CD4-positive, alpha-beta T cell (primary cell): ENCODE measurements at regions not wholly inside any gene's neighbourhood (a gene's known extent, or its start where the extent isn't known, plus 50 kb on each side); places are given as distances from the start of the nearest gene placed in this dataset.

Source experiments
- ATAC-seq: fragments of 200-7000 bp; cut with Tn5 transposase; one replicate; pipeline ENCODE4 v1.10.0; 2022; ENCODE audit warnings: mild to moderate bottlenecking; ENCODE audit not compliant: poor library complexity
- CTCF ChIA-PET: fragments of 350-600 bp; sonication (Branson Sonifier 250); formaldehyde crosslinking; loops from one replicate; lab custom pipeline; 2021; ENCODE audit warnings: antibody characterized with exemption, inconsistent platforms; lab: Charles Lee
- POLR2A ChIA-PET: fragments of 350-600 bp; sonication (Branson Sonifier 250); formaldehyde crosslinking; loops from one replicate; lab custom pipeline; 2021; ENCODE audit warnings: antibody characterized with exemption, inconsistent platforms; lab: Charles Lee
- DNase-seq, 14 experiments: peaks; one replicate each; pipeline ENCODE4 v3.0.0-alpha.2; 2013 to 2020; ENCODE audit warnings: mixed read lengths in 2 of 14
- H3K27ac ChIP-seq, 2 donors: one replicate each; pipeline versions ENCODE4 v1.5.1 to v1.7.0; 2013; ENCODE audit warnings: low read length in 2 of 2, low read depth in 1 of 2, mild to moderate bottlenecking in 1 of 2
- H3K27me3 ChIP-seq, 2 experiments: 1 replicate in 1 of 2; 2 replicates in 1 of 2; pipeline versions ENCODE4 v1.6.1 to v1.7.0; 2013; ENCODE audit warnings: low read length in 2 of 2, control low read depth in 1 of 2, mild to moderate bottlenecking in 1 of 2, moderate library complexity in 1 of 2; ENCODE audit not compliant: insufficient read depth in 2 of 2, control insufficient read depth in 1 of 2
- H3K36me3 ChIP-seq: one replicate; pipeline ENCODE4 v1.6.1; 2013; ENCODE audit warnings: low read length, control low read depth; ENCODE audit not compliant: insufficient read depth
- H3K4me1 ChIP-seq: one replicate; pipeline ENCODE4 v1.6.1; 2013; ENCODE audit warnings: low read length, control low read depth; ENCODE audit not compliant: insufficient read depth
- H3K4me3 ChIP-seq: one replicate; pipeline ENCODE4 v1.5.1; 2013; ENCODE audit warnings: mild to moderate bottlenecking, low read length, moderate library complexity
- H3K9me3 ChIP-seq, 2 experiments: 1 replicate in 1 of 2; 2 replicates in 1 of 2; pipeline versions ENCODE4 v1.6.1 to v1.7.0; 2013; ENCODE audit warnings: low read length in 2 of 2, mild to moderate bottlenecking in 2 of 2, control low read depth in 1 of 2, moderate library complexity in 1 of 2; ENCODE audit not compliant: control insufficient read depth in 1 of 2, insufficient read depth in 1 of 2
- H3K27ac Mint-ChIP-seq: one replicate; pipeline ENCODE4 v1.8.0; 2020; ENCODE audit warnings: mixed read lengths
- H3K27me3 Mint-ChIP-seq: one replicate; pipeline ENCODE4 v1.8.0; 2021; ENCODE audit warnings: mixed read lengths
- H3K36me3 Mint-ChIP-seq: one replicate; pipeline ENCODE4 v1.8.0; 2021; ENCODE audit warnings: low read depth, mixed read lengths
- H3K4me1 Mint-ChIP-seq: one replicate; pipeline ENCODE4 v1.8.0; 2021; ENCODE audit warnings: low read depth, mixed read lengths
- H3K4me3 Mint-ChIP-seq: one replicate; pipeline ENCODE4 v1.8.0; 2020; ENCODE audit warnings: mild to moderate bottlenecking, mixed read lengths
- H3K9me3 Mint-ChIP-seq: one replicate; pipeline ENCODE4 v1.8.0; 2020; ENCODE audit warnings: mixed read lengths
- CTCF ChIP-seq: fragments of 200-600 bp; IDR thresholded peaks from one replicate; pipeline ENCODE4 v1.8.0; 2022; ENCODE audit warnings: antibody characterized with exemption, mild to moderate bottlenecking
- intact Hi-C, 2 experiments: fragments of 100-400 bp; cut with DNase I in 1 of 2; cut with micrococcal nuclease in 1 of 2; formaldehyde crosslinking; loops; one replicate each; pipeline versions ENCODE4 v1.15.1 to v1.9.0; 2023 to 2025; cut with DNase I, micrococcal nuclease

GRCh38 chr18:76557026-76557575, 62.1 kb upstream of the ZNF516 start:
- CTCF ChIA-PET: interaction anchor here (1.1 kb wide), 1 partner anchor 67 kb away, joined by 4 read pairs; no protein-coding TSS in a partner anchor

GRCh38 chr18:76554547-76555222, 59.6 kb upstream of the ZNF516 start:
- no peaks in the 10 kb centered on the region for H3K9me3 ChIP-seq
- intact Hi-C loops: no loop called here
- Mint-ChIP-seq H3K27me3 (peaks cover 7% of the 10 kb centered on the region), H3K27ac (no peak overlapping the region), H3K4me1 (no peaks in the 10 kb centered on the region), H3K36me3 (no peaks in the 10 kb centered on the region), H3K9me3 (no peaks in the 10 kb centered on the region), H3K4me3 (no peak overlapping the region)
- no peak overlapping the region for H3K4me3 ChIP-seq
- DNase-seq (no peak), ATAC-seq (no peak)
- no peaks in the 10 kb centered on the region for H3K36me3 ChIP-seq
- H3K27me3 ChIP-seq: peaks cover 3 to 6% of the 10 kb centered on the region in 2 experiments
- no peaks in the 10 kb centered on the region for H3K4me1 ChIP-seq
- ChIA-PET CTCF (no interaction called here), POLR2A (no interaction called here)
- TF ChIP-seq CTCF: no peak
- H3K27ac ChIP-seq: no peak overlapping the region

More at GRCh38 chr18:76557026-76557575, 62.1 kb upstream of the ZNF516 start:
- ATAC-seq (no peak), DNase-seq (no peak)
- no peaks in the 10 kb centered on the region for H3K36me3 Mint-ChIP-seq
- Histone ChIP-seq H3K27me3 (peaks cover 0 to 3% of the 10 kb centered on the region in 2 experiments), H3K9me3 (no peaks in the 10 kb centered on the region), H3K4me3 (no peak overlapping the region), H3K36me3 (no peaks in the 10 kb centered on the region), H3K4me1 (no peaks in the 10 kb centered on the region), H3K27ac (no peak overlapping the region)
- no peak overlapping the region for H3K4me3 Mint-ChIP-seq
- peaks cover 13% of the 10 kb centered on the region for H3K27me3 Mint-ChIP-seq
- H3K4me1 Mint-ChIP-seq: no peaks in the 10 kb centered on the region
- no peak overlapping the region for H3K27ac Mint-ChIP-seq
- intact Hi-C loops: no loop called here
- no peaks in the 10 kb centered on the region for H3K9me3 Mint-ChIP-seq
- POLR2A ChIA-PET: no interaction called here
- TF ChIP-seq CTCF: no peak

GRCh38 chr18:76553715-76554546, 58.9 kb upstream of the ZNF516 start:
- Histone ChIP-seq H3K4me1 (no peaks in the 10 kb centered on the region), H3K27ac (no peak overlapping the region), H3K4me3 (no peak overlapping the region), H3K9me3 (no peaks in the 10 kb centered on the region), H3K36me3 (no peaks in the 10 kb centered on the region), H3K27me3 (peaks cover 0 to 6% of the 10 kb centered on the region in 2 experiments)
- peak in 3 of 14 experiments; percentile 16 to 55 (median 43) for DNase-seq
- no peak overlapping the region for H3K4me3 Mint-ChIP-seq
- H3K4me1 Mint-ChIP-seq: no peaks in the 10 kb centered on the region
- H3K9me3 Mint-ChIP-seq: no peaks in the 10 kb centered on the region
- POLR2A ChIA-PET: no interaction called here
- ATAC-seq: no peak
- H3K36me3 Mint-ChIP-seq: no peaks in the 10 kb centered on the region
- CTCF ChIA-PET: no interaction called here
- no peak for TF ChIP-seq CTCF
- intact Hi-C loops: no loop called here
- peaks cover 7% of the 10 kb centered on the region for H3K27me3 Mint-ChIP-seq
- H3K27ac Mint-ChIP-seq: no peak overlapping the region
